ENCODE measurements at regions not wholly inside any gene's neighbourhood (a gene's known extent, or its start where the extent isn't known, plus 50 kb on each side); places are given as distances from the start of the nearest gene placed in this dataset.

- TF ChIP-seq ZNF331 (CRISPR knock-in tag; IDR thresholded peaks at IDR 0.05; ENCODE audit: low read depth) = no peak
Measured at GRCh38 chr15:91627473-91628278, 225.8 kb upstream of the SLCO3A1 start (continued).

GRCh38 chr15:91630090-91630489 is 223.4 kb upstream of the SLCO3A1 start:
- no peaks in the 10 kb centered on the region for H3K9me2 ChIP-seq (ENCODE audit: insufficient read depth)
- peaks cover 4% of the 10 kb centered on the region; the same call in 1 of the 2 replicates for H3K4me1 ChIP-seq (ENCODE audit: insufficient read depth)
- no peaks in the 10 kb centered on the region for H3K27me3 Mint-ChIP-seq (ENCODE audit: insufficient read depth, low read depth, poor library complexity)
- H3F3A ChIP-seq (replicated peaks; ENCODE audit: low read depth) = no peaks in the 10 kb centered on the region
- H3K4me2 ChIP-seq = no peak overlapping the region
- no peak overlapping the region for H3K27ac ChIP-seq (ENCODE audit: low read depth)
- no peak for ATAC-seq
- H3K4me1 Mint-ChIP-seq = peaks cover under 1% of the 10 kb centered on the region; the same call in 2 of the 3 replicates
- H3K9me3 Mint-ChIP-seq = no peaks in the 10 kb centered on the region; the same call in 2 of the 3 replicates
- H3K36me3 Mint-ChIP-seq (ENCODE audit: low read depth) = no peaks in the 10 kb centered on the region
- no peak overlapping the region for H3K27ac Mint-ChIP-seq
- no peaks in the 10 kb centered on the region for H3K79me2 ChIP-seq (replicated peaks; ENCODE audit: insufficient read depth)
- H3K4me3 Mint-ChIP-seq = no peak overlapping the region
- no peaks in the 10 kb centered on the region; the same call in 1 of the 2 replicates for H3K36me3 ChIP-seq (ENCODE audit: insufficient read depth)
- H2AFZ ChIP-seq = no peak overlapping the region
- no peaks in the 10 kb centered on the region for H4K20me1 ChIP-seq (replicated peaks; ENCODE audit: insufficient read depth)
- TF ChIP-seq ZNF462 (CRISPR knock-in tag; IDR thresholded peaks at IDR 0.05) (no peak), EZH2 (IDR thresholded peaks at IDR 0.05; ENCODE audit: low read depth, unreplicated experiment) (no peak), ETS1 (IDR thresholded peaks at IDR 0.05) (no peak), POLR2AphosphoS5 (IDR thresholded peaks at IDR 0.05; ENCODE audit: low read depth) (no peak), ZNF331 (CRISPR knock-in tag; IDR thresholded peaks at IDR 0.05; ENCODE audit: low read depth) (no peak), JUNB (IDR thresholded peaks at IDR 0.05; ENCODE audit: unreplicated experiment) (no peak), ZNF114 (CRISPR knock-in tag; IDR thresholded peaks at IDR 0.05) (no peak), EZH2phosphoT487 (IDR thresholded peaks at IDR 0.05; ENCODE audit: unreplicated experiment) (no peak)
- H3K27me3 ChIP-seq (ENCODE audit: insufficient read depth) = no peaks in the 10 kb centered on the region
- DNase-seq (ENCODE audit: low spot score) = no peak
- no peak overlapping the region for H3K4me3 ChIP-seq
